ENCODE measurements at regions not wholly inside any gene's neighbourhood (a gene's known extent, or its start where the extent isn't known, plus 50 kb on each side); places are given as distances from the start of the nearest gene placed in this dataset.

GRCh38 chr5:91776249-91776648 is 393.1 kb upstream of the ARRDC3 start:
- Histone ChIP-seq H3K4me2 (ENCODE audit: control insufficient read depth, insufficient read depth) (no peak overlapping the region), H3K4me1 (ENCODE audit: control insufficient read depth, insufficient read depth, low read length) (no peaks in the 10 kb centered on the region), H3K27ac (ENCODE audit: control insufficient read depth, insufficient read depth) (no peak overlapping the region), H4K20me1 (ENCODE audit: control insufficient read depth, insufficient read depth) (no peaks in the 10 kb centered on the region), H3K4me3 (no peak overlapping the region), H2AFZ (ENCODE audit: control insufficient read depth, low read depth, low read length) (no peak overlapping the region), H3K79me2 (ENCODE audit: control insufficient read depth, insufficient read depth, low read length) (no peaks in the 10 kb centered on the region), H3K9me3 (replicated peaks; ENCODE audit: control insufficient read depth, insufficient read depth, low read length) (no peaks in the 10 kb centered on the region), H3K9ac (ENCODE audit: control insufficient read depth, insufficient read depth, low read length) (no peak overlapping the region), H3K36me3 (ENCODE audit: control insufficient read depth in 2 of 2, insufficient read depth in 2 of 2, low read length in 1 of 2) (no peaks in the 10 kb centered on the region), H3K27me3 (replicated peaks in 1 of 2; ENCODE audit: control insufficient read depth in 2 of 2, insufficient read depth in 2 of 2, low read length in 1 of 2) (no peaks in the 10 kb centered on the region)
- DNase-seq (ENCODE audit: low read depth, low spot score), result no peak
- POLR2A ChIA-PET, result no interaction called here
- ATAC-seq, result no peak
- FAIRE-seq, result no peak
- intact Hi-C loops (cut with micrococcal nuclease; ENCODE audit: unreplicated experiment) (no loop called here), in situ Hi-C loops (cut with MboI) (no loop called here)
- no peak for TF ChIP-seq PKNOX1 (IDR thresholded peaks at IDR 0.05)
- SMC1A ChIA-PET (ENCODE audit: uncharacterized antibody, unreplicated experiment), result no interaction called here
- CTCF ChIA-PET, result no interaction called here
- no TSS peak for BruUV-seq (replicated peaks)
- 0% methylated on average over 2 of the region's 2 CpGs for WGBS (ENCODE audit: insufficient coverage, insufficient replicate concordance, low lambda C conversion rate, missing lambda C conversion rate)
- RAD21 ChIA-PET (ENCODE audit: unreplicated experiment), result no interaction called here

GRCh38 chr5:91770400-91770799 is 387.3 kb upstream of the ARRDC3 start:
- ChIA-PET CTCF (no interaction called here), RAD21 (ENCODE audit: unreplicated experiment) (no interaction called here), POLR2A (no interaction called here), SMC1A (ENCODE audit: uncharacterized antibody, unreplicated experiment) (no interaction called here)
- Histone ChIP-seq H3K79me2 (ENCODE audit: control insufficient read depth, insufficient read depth, low read length) (no peaks in the 10 kb centered on the region), H3K4me3 (no peak overlapping the region), H2AFZ (ENCODE audit: control insufficient read depth, low read depth, low read length) (no peak overlapping the region), H3K4me1 (ENCODE audit: control insufficient read depth, insufficient read depth, low read length) (no peaks in the 10 kb centered on the region), H3K4me2 (ENCODE audit: control insufficient read depth, insufficient read depth) (no peak overlapping the region), H3K36me3 (ENCODE audit: control insufficient read depth in 2 of 2, insufficient read depth in 2 of 2, low read length in 1 of 2) (no peaks in the 10 kb centered on the region), H3K9ac (ENCODE audit: control insufficient read depth, insufficient read depth, low read length) (no peak overlapping the region), H3K27me3 (replicated peaks in 1 of 2; ENCODE audit: control insufficient read depth in 2 of 2, insufficient read depth in 2 of 2, low read length in 1 of 2) (no peaks in the 10 kb centered on the region), H3K27ac (ENCODE audit: control insufficient read depth, insufficient read depth) (no peak overlapping the region), H4K20me1 (ENCODE audit: control insufficient read depth, insufficient read depth) (no peaks in the 10 kb centered on the region), H3K9me3 (replicated peaks; ENCODE audit: control insufficient read depth, insufficient read depth, low read length) (no peaks in the 10 kb centered on the region)
- no TSS peak for BruUV-seq (replicated peaks)
- in situ Hi-C loops (cut with MboI), result no loop called here
- TF ChIP-seq, protein P1, sequence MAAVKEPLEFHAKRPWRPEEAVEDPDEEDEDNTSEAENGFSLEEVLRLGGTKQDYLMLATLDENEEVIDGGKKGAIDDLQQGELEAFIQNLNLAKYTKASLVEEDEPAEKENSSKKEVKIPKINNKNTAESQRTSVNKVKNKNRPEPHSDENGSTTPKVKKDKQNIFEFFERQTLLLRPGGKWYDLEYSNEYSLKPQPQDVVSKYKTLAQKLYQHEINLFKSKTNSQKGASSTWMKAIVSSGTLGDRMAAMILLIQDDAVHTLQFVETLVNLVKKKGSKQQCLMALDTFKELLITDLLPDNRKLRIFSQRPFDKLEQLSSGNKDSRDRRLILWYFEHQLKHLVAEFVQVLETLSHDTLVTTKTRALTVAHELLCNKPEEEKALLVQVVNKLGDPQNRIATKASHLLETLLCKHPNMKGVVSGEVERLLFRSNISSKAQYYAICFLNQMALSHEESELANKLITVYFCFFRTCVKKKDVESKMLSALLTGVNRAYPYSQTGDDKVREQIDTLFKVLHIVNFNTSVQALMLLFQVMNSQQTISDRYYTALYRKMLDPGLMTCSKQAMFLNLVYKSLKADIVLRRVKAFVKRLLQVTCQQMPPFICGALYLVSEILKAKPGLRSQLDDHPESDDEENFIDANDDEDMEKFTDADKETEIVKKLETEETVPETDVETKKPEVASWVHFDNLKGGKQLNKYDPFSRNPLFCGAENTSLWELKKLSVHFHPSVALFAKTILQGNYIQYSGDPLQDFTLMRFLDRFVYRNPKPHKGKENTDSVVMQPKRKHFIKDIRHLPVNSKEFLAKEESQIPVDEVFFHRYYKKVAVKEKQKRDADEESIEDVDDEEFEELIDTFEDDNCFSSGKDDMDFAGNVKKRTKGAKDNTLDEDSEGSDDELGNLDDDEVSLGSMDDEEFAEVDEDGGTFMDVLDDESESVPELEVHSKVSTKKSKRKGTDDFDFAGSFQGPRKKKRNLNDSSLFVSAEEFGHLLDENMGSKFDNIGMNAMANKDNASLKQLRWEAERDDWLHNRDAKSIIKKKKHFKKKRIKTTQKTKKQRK (IDR thresholded peaks at IDR 0.05; ENCODE audit: low read depth, low read length), result no peak
- TF ChIP-seq PKNOX1 (IDR thresholded peaks at IDR 0.05) (no peak), MYB (IDR thresholded peaks at IDR 0.05; ENCODE audit: borderline replicate concordance, low read depth, low read length) (no peak), BCL11A (IDR thresholded peaks at IDR 0.05; ENCODE audit: low read depth, low read length) (no peak), TARDBP (IDR thresholded peaks at IDR 0.05; ENCODE audit: borderline replicate concordance) (no peak), YY1 (IDR thresholded peaks at IDR 0.05; ENCODE audit: low read depth, low read length) (no peak), NR2C2 (IDR thresholded peaks at IDR 0.05; ENCODE audit: borderline replicate concordance, control insufficient read depth, insufficient read length, low read depth) (no peak), TCF12 (IDR thresholded peaks at IDR 0.05; ENCODE audit: low read depth, low read length) (no peak), RFX5 (IDR thresholded peaks at IDR 0.05; ENCODE audit: low read depth, low read length) (no peak), POLR2AphosphoS5 (IDR thresholded peaks at IDR 0.05; ENCODE audit: low read length) (no peak)
- TF ChIP-seq, protein P2, sequence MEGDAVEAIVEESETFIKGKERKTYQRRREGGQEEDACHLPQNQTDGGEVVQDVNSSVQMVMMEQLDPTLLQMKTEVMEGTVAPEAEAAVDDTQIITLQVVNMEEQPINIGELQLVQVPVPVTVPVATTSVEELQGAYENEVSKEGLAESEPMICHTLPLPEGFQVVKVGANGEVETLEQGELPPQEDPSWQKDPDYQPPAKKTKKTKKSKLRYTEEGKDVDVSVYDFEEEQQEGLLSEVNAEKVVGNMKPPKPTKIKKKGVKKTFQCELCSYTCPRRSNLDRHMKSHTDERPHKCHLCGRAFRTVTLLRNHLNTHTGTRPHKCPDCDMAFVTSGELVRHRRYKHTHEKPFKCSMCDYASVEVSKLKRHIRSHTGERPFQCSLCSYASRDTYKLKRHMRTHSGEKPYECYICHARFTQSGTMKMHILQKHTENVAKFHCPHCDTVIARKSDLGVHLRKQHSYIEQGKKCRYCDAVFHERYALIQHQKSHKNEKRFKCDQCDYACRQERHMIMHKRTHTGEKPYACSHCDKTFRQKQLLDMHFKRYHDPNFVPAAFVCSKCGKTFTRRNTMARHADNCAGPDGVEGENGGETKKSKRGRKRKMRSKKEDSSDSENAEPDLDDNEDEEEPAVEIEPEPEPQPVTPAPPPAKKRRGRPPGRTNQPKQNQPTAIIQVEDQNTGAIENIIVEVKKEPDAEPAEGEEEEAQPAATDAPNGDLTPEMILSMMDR (IDR thresholded peaks at IDR 0.05 in 2 of 3, conservative IDR thresholded peaks at IDR 0.05 in 1 of 3; ENCODE audit: control insufficient read depth in 2 of 3, extremely low read depth in 1 of 3, insufficient read depth in 1 of 3, low read depth in 3 of 3, low read length in 3 of 3), result no peak
- ATAC-seq (no peak), FAIRE-seq (no peak), DNase-seq (ENCODE audit: low read depth, low spot score) (no peak)
- 48% methylated on average over 2 of the region's 2 CpGs for WGBS (ENCODE audit: insufficient coverage, insufficient replicate concordance, low lambda C conversion rate, missing lambda C conversion rate)
- intact Hi-C loops (cut with micrococcal nuclease; ENCODE audit: unreplicated experiment), result no loop called here

All from GM12878 (cell line).